Effector CD8-positive, alpha-beta T cell (primary cell): ENCODE measurements at regions not wholly inside any gene's neighbourhood (a gene's known extent, or its start where the extent isn't known, plus 50 kb on each side); places are given as distances from the start of the nearest gene placed in this dataset.

Experiments
- DNase-seq: peaks from one replicate; lab custom pipeline; 2025; lab: John Stamatoyannopoulos, UW

- DNase-seq: no peak
Measured at GRCh38 chr5:168227001-168227400, 64.4 kb upstream of the WWC1 start.

- no peak for DNase-seq
Measured at GRCh38 chr5:168227973-168228615, 63.4 kb upstream of the WWC1 start.

- DNase-seq: no peak
Measured at GRCh38 chr5:168228668-168229067, 62.8 kb upstream of the WWC1 start.

- DNase-seq: no peak
Measured at GRCh38 chr5:168234133-168234532, 57.3 kb upstream of the WWC1 start.

- DNase-seq: no peak
Measured at GRCh38 chr5:168238463-168238862, 53.0 kb upstream of the WWC1 start.

GRCh38 chr5:168239325-168239724, 52.1 kb upstream of the WWC1 start:
- DNase-seq: no peak
